ENCODE measurements at regions not wholly inside any gene's neighbourhood (a gene's known extent, or its start where the extent isn't known, plus 50 kb on each side); places are given as distances from the start of the nearest gene placed in this dataset.

DNA sequence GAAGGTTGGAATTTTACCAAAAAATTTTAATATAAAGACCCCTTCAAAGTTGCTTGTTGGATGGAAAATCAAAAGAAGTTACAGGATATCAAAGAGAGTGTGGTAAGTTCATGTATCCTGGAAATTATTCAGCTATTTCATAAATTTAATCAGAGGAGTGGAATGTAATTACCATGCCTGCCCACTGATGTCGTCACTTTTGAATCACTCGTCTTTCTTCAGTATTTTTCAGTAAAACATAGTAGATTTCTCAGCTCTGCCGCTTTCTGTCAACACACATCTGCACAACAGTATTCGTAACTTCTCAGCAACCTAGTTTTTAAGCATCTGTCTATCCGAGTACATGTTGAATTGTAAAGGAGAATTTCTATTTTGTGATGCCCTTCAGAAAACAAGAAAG, 2163.0 kb upstream of the AGA start (continued):
- no peak for TF ChIP-seq SP1 (IDR thresholded peaks at IDR 0.05; ENCODE audit: low read depth)
- no peak for TF ChIP-seq POLR2AphosphoS5 (IDR thresholded peaks at IDR 0.05; ENCODE audit: low read depth, low read length)
- no peak for TF ChIP-seq FOSL1 (IDR thresholded peaks at IDR 0.05; ENCODE audit: low read depth)

GRCh38 chr4:179607003-179607402, 2164.8 kb upstream of the AGA start:
- Histone ChIP-seq H3K9ac (ENCODE audit: low read length) (no peak overlapping the region), H3K4me3 (replicated peaks in 1 of 2; ENCODE audit: low read depth in 1 of 2, low read length in 2 of 2) (no peak overlapping the region), H3K9me3 (ENCODE audit: control insufficient read depth in 1 of 2, insufficient read depth in 1 of 2, low read depth in 1 of 2, low read length in 2 of 2) (no peaks in the 10 kb centered on the region), H3K4me1 (ENCODE audit: control insufficient read depth in 1 of 2, insufficient read depth in 2 of 2, low read length in 2 of 2) (no peaks in the 10 kb centered on the region), H3K27ac (ENCODE audit: low read depth, low read length) (no peak overlapping the region), H3K4me2 (ENCODE audit: low read length) (no peak overlapping the region), H4K20me1 (ENCODE audit: insufficient read depth) (no peaks in the 10 kb centered on the region), H3K36me3 (ENCODE audit: control insufficient read depth in 1 of 2, insufficient read depth in 2 of 2, low read length in 2 of 2) (no peaks in the 10 kb centered on the region), H3K9me2 (ENCODE audit: insufficient read depth) (no peaks in the 10 kb centered on the region), H3K27me3 (ENCODE audit: insufficient read depth, low read length) (no peaks in the 10 kb centered on the region), H2AFZ (ENCODE audit: low read depth, low read length, poor library complexity, severe bottlenecking) (no peak overlapping the region), H3K79me2 (ENCODE audit: insufficient read depth, low read length) (no peaks in the 10 kb centered on the region)
- no peak for DNase-seq (ENCODE audit: low read depth, low spot score)
- ChIA-PET CTCF (no interaction called here), RAD21 (ENCODE audit: low non-redundant PET in 1 of 2, low total read pairs in 2 of 2, uncharacterized antibody in 2 of 2, unreplicated experiment in 2 of 2) (no interaction called here), POLR2A (no interaction called here)
- no peak for ATAC-seq
- intact Hi-C loops (cut with micrococcal nuclease) = no loop called here
- TF ChIP-seq CEBPB (IDR thresholded peaks at IDR 0.05; ENCODE audit: low read depth) = no peak
- TF ChIP-seq, protein P1, sequence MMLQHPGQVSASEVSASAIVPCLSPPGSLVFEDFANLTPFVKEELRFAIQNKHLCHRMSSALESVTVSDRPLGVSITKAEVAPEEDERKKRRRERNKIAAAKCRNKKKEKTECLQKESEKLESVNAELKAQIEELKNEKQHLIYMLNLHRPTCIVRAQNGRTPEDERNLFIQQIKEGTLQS (IDR thresholded peaks at IDR 0.05) = no peak
- TF ChIP-seq EGR1 (IDR thresholded peaks at IDR 0.05; ENCODE audit: low read depth) = no peak
- TF ChIP-seq ELF1 (IDR thresholded peaks at IDR 0.05; ENCODE audit: borderline replicate concordance, low read depth) = no peak
- TF ChIP-seq FOSL1 (IDR thresholded peaks at IDR 0.05; ENCODE audit: low read depth) = no peak
- TF ChIP-seq ZBTB33 (IDR thresholded peaks at IDR 0.05; ENCODE audit: extremely low read depth, insufficient replicate concordance, low read length) = no peak
- no peak for TF ChIP-seq TCF7L2 (IDR thresholded peaks at IDR 0.05; ENCODE audit: borderline replicate concordance, extremely low read depth, insufficient read depth, insufficient read length)
- no peak for TF ChIP-seq EZH2 (IDR thresholded peaks at IDR 0.05)
- TF ChIP-seq POLR2A (IDR thresholded peaks at IDR 0.05; ENCODE audit: borderline replicate concordance, extremely low read depth, insufficient read depth, insufficient read length) = no peak
- no peak for TF ChIP-seq RAD21 (IDR thresholded peaks at IDR 0.05; ENCODE audit: low read depth)
- BruUV-seq (replicated peaks) = no TSS peak

All from HCT116 (cell line).